Posterior vena cava (tissue), 2 donors: ENCODE measurements at regions not wholly inside any gene's neighbourhood (a gene's known extent, or its start where the extent isn't known, plus 50 kb on each side); places are given as distances from the start of the nearest gene placed in this dataset.
"Not testable (repeated sequence)": the region's sequence is repeated elsewhere in the genome, so short reads cannot be mapped to it uniquely, and the experiment has no call there.

Experiments used
- DNase-seq: peaks from one replicate; pipeline ENCODE4 v3.0.0-alpha.2; 2020; ENCODE audit warnings: low spot score
- intact Hi-C, 2 donors: fragments of 100-400 bp; cut with DNase I; formaldehyde crosslinking; loops; one replicate each; pipeline versions ENCODE4 v1.14.1 to v1.14.2; 2022 to 2023
- donor health status: DM: yes; HTN: yes; CAD: no.
- donor health status: DM: yes; HTN: yes; CAD: no.

DNA sequence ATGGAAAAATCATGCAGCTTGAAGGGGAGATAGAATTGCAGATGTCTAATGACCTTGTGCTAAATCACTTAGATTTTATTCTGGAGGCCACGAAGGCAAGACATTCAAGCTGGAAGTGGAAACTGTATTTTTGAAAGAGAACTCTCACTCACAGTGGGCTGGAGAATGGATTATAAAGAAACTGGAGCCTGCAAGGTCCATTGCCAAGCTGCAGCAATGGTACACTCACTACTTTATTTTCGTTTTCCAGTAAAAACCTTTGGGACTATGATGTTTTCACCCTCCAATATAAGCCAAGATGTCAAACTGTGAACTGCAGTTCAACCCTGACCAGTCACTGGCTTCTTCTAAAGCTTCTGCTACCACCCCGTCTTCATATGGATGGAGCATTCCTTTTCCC, 62.0 kb downstream of the SKIDA1 start:
- intact Hi-C loops, result no loop called here

DNA sequence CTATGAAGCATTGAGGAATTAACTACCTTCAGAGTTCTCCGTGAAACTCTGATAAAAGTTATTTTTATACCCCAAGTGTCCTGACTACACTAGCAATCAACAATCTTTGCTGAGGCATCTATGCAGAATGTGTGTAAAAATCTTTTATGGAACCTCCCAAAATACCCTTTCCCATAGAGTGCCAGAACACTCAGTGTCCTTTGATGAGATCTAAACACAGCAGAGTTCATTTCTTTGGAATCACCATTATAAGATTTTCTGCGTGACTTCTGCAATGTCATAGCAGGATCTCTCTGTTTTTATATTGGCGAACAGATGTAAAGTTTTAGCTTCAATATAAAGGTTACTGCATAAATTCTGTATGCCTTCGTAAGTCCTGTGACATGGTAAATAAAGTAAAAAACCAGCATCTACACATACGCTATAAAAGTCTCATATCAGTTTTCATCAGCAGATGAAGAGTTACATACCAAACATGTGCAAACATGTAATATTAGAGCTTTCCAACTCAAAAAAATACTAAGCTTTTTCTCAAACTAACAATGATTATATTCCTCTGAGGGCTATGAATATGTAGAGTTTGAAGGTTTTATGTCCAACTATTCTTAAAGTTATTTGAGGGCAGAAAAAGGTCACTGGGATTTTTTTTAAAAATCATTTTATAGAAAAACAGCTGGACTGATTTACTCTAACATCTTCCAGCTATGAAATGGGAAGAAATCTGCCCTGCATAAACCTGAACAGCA, 67.2 kb downstream of the SKIDA1 start:
- DNase-seq, result no peak
- intact Hi-C loops, result no loop called here

More for the DNA sequence above, 62.0 kb downstream of the SKIDA1 start:
- DNase-seq, result no peak

DNA sequence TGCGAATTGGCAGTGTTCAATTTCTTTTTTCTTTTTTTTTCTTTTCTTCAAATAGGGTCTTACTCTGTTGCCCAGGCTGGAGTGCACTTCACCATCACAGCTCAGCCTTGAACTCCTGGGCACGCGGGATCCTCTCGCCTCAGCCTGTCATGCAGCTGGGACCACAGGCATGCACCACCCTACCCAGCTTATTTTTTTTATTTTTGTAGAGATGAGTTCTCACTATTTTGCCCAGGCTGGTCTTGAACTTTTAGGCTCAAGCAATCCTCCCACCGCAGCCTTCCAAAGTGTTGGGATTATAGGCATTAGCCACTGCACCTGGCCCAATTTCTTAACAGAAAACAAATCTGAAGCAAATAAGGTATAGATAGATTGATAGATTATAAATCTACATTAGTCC, 69.3 kb downstream of the SKIDA1 start:
- no peak for DNase-seq
- intact Hi-C loops, result no loop called here

DNA sequence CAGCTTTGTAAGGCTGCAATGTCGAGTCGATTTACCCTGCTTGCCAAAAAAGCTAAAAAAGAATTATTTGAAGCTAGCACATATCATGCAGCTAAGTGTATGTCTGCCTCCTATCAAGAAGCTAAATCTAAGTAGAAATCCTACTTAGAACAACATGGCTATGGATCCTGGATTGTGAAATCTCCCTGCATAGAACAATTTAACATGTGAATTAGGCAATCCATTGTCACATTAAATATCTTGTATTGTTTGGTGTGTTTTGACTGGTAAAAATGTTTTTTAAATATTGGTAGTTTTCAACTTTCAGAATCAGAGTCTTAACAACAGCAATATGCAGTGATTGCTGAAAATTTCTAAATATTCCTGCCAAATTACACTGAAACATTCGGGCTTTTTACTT, 73.3 kb downstream of the SKIDA1 start:
- DNase-seq, result no peak
- intact Hi-C loops, result no loop called here

DNA sequence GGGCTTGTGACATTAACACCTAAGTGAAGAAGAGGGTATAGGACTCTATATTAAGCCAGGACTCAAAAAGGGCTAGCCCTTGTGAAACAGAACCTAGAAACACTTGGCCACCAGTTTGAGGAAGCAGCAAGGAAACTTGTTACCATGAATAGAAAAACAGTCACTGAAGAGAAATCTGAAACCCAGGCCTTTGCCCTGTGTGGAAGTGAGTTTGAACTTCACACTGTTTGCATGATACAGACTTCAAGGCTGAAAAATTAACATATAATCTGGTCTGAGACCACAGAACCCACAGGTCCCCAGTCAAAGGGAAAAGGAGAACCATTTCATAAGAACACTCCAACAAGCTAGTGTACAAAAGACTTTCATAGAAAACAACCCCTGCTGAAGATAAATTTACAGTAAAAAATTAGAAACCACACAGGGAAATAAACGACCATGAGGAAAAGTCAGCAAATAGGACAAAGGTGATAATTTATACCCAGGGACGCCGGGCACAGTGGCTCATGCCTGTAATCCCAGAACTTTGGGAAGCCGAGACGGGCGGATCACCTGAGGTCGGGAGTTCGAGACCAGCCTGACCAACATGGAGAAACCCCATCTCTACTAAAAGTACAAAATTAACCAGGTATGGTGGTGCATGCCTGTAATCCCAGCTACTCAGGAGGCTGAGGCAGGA, 76.1 kb downstream of the SKIDA1 start:
- intact Hi-C loops, result no loop called here
- no peak for DNase-seq

DNA sequence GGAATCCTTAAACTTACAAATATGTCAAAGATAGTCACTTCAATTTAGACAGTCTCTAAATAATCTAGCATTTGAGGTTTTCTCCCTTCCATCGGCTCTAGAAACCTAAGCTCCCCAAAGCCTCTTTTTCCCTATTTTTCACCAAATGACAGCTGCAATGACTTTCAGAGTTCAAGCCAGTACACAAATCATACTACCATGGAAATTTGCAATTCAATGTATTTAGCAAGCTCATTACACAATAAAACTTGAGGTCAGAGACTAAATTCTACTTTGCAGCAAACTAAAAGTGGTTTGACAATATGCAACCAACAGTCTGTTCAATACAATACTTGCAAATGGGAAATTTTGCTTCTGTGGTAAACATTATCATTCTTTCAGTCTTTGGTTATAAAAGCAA, 80.3 kb downstream of the SKIDA1 start:
- intact Hi-C loops, result no loop called here
- DNase-seq, result no peak

DNA sequence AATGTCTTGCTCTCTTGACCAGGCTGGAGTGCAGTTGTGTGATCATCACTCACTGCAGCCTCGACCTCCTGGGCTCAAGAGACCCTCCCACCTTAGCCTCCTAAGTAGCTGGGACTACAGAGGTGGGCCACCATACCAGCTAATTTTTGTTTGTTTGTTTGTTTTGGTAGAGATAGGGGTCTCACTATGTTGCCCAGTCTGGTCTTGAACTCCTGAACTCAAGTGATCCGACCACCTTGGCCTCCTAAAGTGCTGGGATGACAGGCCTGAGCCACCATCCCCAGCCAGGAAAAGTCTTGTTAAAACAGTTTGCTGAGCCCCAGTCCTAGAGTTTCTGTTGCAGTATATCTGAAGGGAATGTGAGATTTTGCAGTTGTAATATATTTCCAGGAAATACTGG, 83.9 kb downstream of the SKIDA1 start:
- no peak for DNase-seq
- intact Hi-C loops, result no loop called here

DNA sequence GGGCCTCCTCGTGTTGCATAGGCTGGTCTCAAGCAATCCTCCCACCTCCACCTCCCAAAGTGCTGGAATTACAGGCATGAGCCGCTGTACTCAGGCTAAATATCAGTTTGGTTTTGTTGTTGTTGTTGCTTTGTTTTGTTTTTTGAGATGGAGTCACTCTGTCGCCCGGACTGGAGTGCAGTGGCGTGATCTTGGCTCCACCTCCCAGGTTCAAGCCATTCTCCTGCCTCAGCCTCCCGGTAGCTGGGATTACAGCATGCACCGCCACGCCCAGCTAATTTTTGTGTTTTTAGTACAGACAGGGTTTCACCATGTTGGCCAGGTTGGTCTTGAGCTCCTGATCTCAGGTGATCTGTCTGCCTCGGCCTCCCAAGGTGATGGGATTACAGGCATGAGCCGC, 86.6 kb downstream of the SKIDA1 start:
- DNase-seq, intact Hi-C loops: not testable (repeated sequence)

DNA sequence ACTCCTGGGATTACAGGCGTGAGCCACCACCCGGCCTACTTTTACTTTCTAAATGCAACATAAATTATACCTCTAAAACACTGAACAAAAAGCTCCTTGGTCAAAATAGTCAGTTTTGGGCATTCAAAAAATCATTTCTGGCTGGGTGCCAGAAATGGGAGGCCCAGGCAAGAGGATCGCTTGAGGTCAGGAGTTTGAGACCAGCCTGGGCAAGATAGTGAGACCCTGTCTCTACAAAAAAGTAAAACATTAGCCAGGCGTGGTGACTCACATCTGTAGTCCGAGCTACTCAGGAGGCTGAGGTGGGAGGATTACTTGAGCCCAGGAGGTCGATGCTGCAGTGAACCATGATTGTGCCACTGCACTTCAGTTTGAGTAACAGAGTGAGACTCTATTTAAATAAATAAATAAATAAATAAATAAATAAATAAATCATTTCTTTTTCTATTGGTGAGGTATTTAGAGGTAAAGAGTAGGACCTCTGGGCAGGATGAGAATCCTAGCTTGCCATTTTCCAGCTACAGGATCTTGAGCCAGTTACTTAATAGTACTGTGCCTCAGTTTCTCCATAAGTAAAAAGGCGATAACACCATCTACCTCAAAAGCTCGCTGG, 87.6 kb downstream of the SKIDA1 start:
- DNase-seq, result no peak
- intact Hi-C loops, result no loop called here

DNA sequence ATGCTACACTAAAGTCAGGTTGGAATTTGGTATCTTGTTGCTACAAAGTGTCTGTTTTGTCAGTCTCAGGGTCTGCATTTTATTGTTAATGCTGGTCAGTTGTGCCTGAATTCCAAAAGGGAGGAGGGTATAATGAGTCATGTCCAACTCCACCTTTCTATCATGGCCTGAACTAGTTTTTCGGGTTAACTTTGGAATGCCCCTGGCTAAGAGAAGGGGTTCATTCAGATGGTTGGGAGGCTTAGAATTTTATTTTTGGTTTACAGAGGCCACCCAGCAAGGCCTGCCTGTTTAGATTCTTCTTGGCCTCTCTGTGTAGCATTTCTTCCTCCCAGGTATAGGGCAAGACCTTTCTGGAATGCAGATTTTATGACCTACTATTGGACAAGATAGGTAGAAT, 93.2 kb downstream of the SKIDA1 start:
- no peak for DNase-seq
- intact Hi-C loops, result no loop called here

DNA sequence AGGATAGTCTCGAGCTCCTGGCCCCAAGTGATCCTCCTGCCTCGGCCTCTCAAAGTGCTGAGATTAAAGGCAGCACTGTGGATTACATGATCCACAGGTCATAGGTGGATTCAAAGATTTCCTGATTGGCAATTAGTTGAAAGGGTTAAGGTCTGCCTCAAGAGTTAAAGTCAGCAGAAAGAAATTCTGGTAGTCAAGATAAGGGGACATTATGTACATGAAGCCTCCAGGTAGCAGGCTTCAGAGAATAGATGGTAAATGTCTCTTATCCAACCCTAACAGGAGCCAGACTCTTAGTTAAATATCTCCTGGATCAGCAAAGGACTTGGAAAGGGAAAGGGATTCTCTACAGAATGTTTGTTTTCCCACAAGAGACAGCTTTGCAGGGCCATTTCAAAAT, 93.7 kb downstream of the SKIDA1 start:
- intact Hi-C loops, result no loop called here
- no peak for DNase-seq

DNA sequence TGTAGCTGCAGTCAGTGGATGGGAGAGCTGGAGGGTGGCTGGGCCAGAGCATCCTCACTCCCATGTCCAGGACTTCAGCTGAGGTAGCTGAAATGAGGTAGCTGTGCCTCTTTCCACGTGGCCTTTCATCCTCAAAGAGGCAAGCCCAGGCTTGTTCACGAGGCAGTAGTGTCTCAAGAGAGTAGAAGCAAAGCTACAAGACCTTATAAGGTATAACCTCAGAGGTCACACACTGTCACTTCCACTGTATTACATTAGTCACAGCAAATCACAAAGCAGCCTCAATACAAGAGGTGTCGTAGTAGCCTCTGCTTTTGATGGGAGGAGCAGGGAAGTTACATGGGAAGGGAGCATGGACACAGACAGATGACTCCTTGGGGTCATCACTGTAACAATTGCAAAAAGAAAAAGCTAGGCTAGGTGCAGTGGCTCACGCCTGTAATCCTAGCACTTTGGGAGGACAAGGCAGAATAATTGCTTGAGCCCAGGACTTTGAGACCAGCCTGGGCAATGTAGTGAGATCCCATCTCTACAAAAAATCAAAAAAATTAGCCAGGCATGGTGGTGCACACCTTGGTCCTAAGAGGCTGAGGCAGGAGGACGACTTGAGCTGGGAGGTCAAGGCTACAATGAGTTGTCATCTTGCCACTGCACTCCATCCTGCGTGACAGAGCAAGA, 97.5 kb downstream of the SKIDA1 start:
- intact Hi-C loops, result no loop called here
- DNase-seq, result no peak

DNA sequence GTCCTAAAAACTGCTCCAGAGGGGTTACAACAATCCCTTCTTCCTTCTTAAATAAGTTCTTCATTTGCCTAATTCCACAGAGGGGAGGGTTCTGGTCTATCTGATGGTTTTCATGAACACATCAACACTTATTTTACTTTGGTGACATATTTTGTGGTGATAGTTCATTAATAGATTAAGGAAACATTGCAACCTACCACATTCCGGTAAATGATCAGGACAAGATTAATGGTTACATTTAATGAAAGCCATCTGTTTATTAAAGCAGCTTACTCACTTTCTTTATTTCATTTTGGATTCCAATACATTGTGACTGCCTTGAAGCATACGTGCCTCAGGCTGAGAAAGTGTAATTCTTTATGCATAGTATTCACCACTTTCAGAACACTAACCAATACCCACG, 101.0 kb downstream of the SKIDA1 start:
- intact Hi-C loops, result no loop called here
- no peak for DNase-seq

DNA sequence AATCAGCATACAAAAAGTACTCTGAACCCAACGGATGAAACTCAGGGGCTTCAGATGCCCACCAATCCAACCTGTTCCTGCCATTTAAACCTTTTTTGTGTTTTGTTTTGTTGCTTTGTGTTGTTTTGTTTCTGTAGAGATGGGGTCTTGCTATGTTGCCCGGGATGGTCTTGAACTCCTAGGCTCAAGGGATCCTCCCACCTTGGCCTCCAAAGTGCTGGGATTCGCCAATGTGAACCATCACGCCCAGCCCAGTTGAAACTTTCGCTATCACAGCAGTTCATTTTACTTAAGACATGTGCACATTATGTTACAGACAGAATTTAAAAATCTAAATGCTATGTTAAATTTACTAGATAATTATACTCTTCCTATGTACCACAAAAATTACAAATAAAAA, 101.6 kb downstream of the SKIDA1 start:
- intact Hi-C loops, result no loop called here
- DNase-seq, result no peak

DNA sequence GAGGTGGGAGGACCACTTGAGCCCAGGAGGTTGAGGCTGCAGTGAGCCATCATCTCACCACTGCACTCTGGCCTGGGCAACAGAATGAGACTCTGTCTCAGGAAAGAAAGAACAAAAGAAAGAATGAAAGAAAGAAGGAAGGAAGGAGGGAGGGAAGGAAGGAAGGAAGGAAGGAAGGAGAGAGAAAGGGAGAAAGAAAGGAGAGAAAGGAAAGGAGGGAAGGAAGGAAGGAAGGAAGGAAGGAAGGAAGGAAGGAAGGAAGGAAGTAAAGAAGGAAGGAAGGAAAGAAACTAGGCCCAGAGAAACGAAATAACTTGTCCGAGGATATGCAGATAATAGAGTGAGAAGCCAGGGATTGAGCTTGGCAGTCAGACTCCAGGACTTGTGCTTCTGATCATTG, 102.1 kb downstream of the SKIDA1 start:
- intact Hi-C loops, result no loop called here
- no peak for DNase-seq

DNA sequence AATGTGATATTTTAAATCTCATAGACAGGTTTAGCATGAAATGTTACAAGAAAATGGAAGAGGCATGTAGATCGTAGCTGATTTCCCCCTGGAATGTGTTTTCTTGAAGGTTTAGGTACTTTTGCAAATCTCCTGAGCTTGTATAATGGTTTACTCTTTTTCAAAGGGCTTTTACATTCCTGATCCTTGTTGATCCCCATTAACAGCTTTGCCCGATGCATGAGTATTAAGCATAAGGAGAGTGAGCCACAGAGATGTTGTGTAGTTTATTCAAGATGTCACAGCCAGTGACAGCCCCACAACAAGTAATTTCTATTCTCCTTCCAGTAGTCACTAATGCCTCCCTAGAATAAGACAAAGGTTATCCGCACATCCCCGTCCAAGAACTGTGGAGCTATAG, 103.7 kb downstream of the SKIDA1 start:
- intact Hi-C loops, result no loop called here
- no peak for DNase-seq

DNA sequence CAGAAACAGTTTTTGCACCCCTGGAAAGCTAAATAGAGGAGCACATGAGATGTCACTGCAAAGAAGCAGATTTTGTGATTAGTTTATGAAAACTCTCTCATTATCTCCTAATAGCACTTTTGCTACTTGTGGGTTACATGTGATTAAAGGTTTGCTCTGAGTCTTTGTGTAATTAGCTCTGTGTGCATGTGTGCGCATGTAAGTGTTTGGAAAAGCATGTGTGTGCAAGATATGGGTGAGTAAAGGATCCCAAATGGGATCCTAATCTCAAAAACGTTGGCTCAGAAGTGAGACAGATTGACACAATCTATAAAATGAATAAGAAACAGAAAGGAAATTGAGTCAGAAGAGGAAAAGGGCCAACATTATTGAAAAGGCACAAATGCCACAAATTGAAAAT, 104.5 kb downstream of the SKIDA1 start:
- DNase-seq, result no peak
- intact Hi-C loops, result no loop called here

DNA sequence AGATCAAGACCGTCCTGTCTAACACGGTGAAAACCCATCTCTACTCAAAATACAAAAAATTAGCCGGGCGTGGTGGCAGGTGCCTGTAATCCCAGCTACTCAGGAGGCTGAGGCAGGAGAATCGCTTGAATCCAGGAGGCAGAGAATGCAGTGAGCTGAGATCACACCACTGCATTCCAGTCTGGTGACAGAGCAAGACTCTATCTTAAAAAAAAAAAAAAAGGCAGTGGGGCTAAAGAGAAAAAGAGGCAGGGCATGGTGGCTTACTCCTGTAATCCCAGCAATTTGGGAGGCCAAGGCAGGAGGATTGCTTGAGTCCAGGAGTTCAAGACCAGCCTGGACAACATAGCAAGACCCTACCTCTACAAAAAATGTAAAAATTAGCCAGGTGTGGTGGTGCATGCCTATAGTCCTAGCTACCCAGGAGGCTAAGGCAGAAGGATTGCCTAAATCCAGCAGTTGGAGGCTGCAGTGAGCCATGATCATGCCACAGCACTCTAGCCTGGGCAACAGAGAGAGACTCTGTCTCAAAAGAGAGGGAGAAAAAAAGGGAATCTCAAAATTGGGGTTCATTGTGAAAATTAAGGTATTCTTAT, 106.4 kb downstream of the SKIDA1 start:
- intact Hi-C loops, DNase-seq: not testable (repeated sequence)

DNA sequence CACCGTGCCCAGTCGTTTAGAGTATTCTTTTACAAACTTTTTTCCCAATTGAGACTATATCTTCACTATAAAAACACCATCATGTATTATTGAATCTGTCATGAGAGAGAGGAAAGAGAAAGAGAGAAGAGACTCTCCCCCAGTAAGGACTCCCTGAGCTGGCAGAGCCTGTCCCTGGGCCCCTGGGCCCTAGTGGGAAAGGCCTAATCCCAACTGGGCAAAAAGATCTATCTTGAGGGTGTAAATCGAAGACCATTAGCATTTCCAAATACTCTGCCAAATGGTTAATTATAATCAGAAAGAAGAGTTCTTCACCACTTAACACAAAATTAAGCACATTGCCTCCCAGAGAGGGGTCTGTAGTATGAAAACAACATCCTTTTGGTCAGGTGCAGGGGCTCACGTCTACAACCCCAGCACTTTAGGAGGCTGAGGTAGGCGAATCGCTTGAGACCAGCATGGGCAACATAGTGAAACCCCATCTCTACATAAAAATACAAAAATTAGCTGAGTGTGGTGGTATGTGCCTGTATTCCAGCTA, 108.2 kb downstream of the SKIDA1 start:
- intact Hi-C loops, result no loop called here
- DNase-seq, result no peak

DNA sequence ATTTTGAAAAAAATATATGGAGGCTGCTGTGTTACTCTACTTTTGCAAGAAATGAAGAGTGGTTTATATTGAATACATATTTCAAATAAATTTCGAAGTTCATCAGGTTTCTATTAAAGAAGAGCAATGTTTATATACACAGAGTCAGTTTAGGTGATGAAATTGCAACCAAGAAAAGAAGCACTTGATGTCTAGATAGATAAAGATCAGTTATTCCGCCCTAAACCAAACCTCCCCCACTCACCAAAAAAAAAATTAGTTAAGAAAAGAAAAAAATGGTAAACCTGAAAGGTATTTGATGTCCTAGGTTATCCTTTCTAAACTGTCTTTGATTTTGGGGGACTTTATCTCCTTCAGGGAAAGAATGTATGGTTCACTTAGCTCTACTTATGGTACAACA, 111.8 kb downstream of the SKIDA1 start:
- intact Hi-C loops, result no loop called here
- no peak for DNase-seq
